HL-60 (cell line): ENCODE measurements at regions not wholly inside any gene's neighbourhood (a gene's known extent, or its start where the extent isn't known, plus 50 kb on each side); places are given as distances from the start of the nearest gene placed in this dataset.

Experiments
- DNase-seq, 2 experiments: peaks; one replicate each; pipeline ENCODE4 v3.0.0-alpha.2; 2010 to 2020; ENCODE audit warnings: low read depth in 1 of 2, low spot score in 1 of 2
- H3K27ac ChIP-seq: fragments of 250-450 bp; sonication (Bioruptor Pico); replicated peaks from 2 replicates; pipeline ENCODE4 v1.5.1; 2020; ENCODE audit warnings: mild to moderate bottlenecking, moderate library complexity
- H3K27me3 ChIP-seq: fragments of 250-450 bp; sonication (Bioruptor Pico); 2 replicates; pipeline ENCODE4 v1.5.1; 2021; ENCODE audit warnings: mild to moderate bottlenecking, moderate library complexity; ENCODE audit not compliant: insufficient read depth, poor library complexity, severe bottlenecking
- H3K4me3 ChIP-seq: replicated peaks from 2 replicates; pipeline ENCODE4 v1.5.1; 2011; ENCODE audit warnings: mild to moderate bottlenecking, control low read depth, low read length; ENCODE audit not compliant: insufficient read depth
- GABPA ChIP-seq: IDR thresholded peaks from 2 replicates; pipeline ENCODE4 v1.6.1; 2012; ENCODE audit warnings: low read depth
- POLR2AphosphoS5 ChIP-seq: IDR thresholded peaks from 2 replicates; pipeline ENCODE4 v1.6.1; 2012; ENCODE audit warnings: low read depth
- SPI1 ChIP-seq: IDR thresholded peaks from 2 replicates; pipeline ENCODE4 v1.6.1; 2012; ENCODE audit warnings: low read depth, mild to moderate bottlenecking, borderline replicate concordance
- TF ChIP-seq, protein P1 (sequence below): IDR thresholded peaks from one replicate; pipeline ENCODE4 v1.5.1; 2011; ENCODE audit warnings: low read length, control low read depth, inconsistent platforms; ENCODE audit not compliant: insufficient read depth
- TF ChIP-seq, protein P2 (sequence below): IDR thresholded peaks from 2 replicates; pipeline ENCODE4 v1.6.1; 2012; ENCODE audit warnings: low read depth; ENCODE audit not compliant: insufficient replicate concordance

DNA sequence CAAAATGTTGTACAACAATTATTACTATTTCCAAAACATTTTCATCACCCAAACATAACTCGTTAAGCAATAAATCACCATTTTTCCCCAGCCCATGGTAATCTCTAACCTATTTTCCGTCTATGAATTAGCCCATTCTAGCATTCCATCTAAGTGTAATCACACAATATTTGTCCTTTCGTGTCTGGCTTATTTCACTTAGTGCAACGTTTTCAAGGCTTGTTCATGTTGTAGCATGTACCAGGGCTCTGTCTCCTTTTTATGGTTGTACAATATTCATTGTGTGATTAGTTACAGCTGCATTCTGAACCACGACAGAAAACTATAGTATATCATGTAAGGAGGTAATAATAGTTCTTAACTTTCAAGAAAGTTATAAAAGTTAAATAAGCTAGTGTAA, 656.0 kb upstream of the HS3ST1 start:
- Histone ChIP-seq H3K27me3 (no peaks in the 10 kb centered on the region), H3K4me3 (no peak overlapping the region), H3K27ac (no peak overlapping the region)
- TF ChIP-seq, protein P1, sequence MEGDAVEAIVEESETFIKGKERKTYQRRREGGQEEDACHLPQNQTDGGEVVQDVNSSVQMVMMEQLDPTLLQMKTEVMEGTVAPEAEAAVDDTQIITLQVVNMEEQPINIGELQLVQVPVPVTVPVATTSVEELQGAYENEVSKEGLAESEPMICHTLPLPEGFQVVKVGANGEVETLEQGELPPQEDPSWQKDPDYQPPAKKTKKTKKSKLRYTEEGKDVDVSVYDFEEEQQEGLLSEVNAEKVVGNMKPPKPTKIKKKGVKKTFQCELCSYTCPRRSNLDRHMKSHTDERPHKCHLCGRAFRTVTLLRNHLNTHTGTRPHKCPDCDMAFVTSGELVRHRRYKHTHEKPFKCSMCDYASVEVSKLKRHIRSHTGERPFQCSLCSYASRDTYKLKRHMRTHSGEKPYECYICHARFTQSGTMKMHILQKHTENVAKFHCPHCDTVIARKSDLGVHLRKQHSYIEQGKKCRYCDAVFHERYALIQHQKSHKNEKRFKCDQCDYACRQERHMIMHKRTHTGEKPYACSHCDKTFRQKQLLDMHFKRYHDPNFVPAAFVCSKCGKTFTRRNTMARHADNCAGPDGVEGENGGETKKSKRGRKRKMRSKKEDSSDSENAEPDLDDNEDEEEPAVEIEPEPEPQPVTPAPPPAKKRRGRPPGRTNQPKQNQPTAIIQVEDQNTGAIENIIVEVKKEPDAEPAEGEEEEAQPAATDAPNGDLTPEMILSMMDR = no peak
- TF ChIP-seq SPI1 (no peak), POLR2AphosphoS5 (no peak), GABPA (no peak)
- TF ChIP-seq, protein P2, sequence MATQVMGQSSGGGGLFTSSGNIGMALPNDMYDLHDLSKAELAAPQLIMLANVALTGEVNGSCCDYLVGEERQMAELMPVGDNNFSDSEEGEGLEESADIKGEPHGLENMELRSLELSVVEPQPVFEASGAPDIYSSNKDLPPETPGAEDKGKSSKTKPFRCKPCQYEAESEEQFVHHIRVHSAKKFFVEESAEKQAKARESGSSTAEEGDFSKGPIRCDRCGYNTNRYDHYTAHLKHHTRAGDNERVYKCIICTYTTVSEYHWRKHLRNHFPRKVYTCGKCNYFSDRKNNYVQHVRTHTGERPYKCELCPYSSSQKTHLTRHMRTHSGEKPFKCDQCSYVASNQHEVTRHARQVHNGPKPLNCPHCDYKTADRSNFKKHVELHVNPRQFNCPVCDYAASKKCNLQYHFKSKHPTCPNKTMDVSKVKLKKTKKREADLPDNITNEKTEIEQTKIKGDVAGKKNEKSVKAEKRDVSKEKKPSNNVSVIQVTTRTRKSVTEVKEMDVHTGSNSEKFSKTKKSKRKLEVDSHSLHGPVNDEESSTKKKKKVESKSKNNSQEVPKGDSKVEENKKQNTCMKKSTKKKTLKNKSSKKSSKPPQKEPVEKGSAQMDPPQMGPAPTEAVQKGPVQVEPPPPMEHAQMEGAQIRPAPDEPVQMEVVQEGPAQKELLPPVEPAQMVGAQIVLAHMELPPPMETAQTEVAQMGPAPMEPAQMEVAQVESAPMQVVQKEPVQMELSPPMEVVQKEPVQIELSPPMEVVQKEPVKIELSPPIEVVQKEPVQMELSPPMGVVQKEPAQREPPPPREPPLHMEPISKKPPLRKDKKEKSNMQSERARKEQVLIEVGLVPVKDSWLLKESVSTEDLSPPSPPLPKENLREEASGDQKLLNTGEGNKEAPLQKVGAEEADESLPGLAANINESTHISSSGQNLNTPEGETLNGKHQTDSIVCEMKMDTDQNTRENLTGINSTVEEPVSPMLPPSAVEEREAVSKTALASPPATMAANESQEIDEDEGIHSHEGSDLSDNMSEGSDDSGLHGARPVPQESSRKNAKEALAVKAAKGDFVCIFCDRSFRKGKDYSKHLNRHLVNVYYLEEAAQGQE = no peak
- no peak for DNase-seq

DNA sequence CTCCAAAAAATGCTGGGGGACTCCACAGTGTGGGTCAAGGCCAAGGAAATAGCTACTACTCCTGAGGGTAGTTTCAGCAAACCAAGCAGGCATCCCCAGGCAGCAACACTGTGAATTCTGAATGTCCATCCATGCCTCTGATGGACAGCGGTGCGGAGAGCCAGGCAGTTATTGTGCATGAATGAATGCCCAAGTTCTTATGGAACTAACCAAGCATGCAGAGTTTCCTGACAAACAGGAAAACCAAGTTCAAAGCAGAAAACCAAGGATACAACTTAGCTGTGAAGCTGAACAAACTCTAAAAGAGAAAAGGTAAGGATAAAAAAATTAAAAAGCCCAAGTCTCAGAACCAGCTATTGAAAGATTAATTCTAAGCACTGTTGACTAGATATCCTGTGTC, 642.6 kb upstream of the HS3ST1 start:
- Histone ChIP-seq H3K4me3 (no peak overlapping the region), H3K27ac (no peak overlapping the region), H3K27me3 (no peaks in the 10 kb centered on the region)
- no peak for DNase-seq
- TF ChIP-seq POLR2AphosphoS5 (no peak), GABPA (no peak), SPI1 (no peak)
- TF ChIP-seq, protein P2 = no peak
- TF ChIP-seq, protein P1 = no peak

DNA sequence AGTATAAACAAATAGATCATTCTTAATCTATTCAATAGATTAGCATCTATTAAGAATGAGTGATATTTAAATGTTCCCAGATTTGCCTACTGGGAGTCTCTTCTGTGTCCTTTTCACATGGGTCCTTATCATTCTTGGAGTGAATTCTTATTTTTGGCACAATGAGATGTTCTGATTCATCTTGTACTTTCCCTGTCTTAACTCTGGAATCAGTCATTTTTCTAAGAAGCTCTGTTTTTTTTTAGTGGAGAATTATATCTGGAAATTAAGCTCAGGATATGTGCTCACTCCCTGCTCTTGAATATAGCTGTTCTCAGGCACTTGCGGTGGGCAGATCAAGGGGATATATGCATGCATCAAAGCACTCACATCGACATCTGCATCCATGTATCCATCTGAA, 625.3 kb upstream of the HS3ST1 start:
- no peaks in the 10 kb centered on the region for H3K27me3 ChIP-seq
- TF ChIP-seq, protein P2 = no peak
- TF ChIP-seq SPI1 (no peak), POLR2AphosphoS5 (no peak), GABPA (no peak)
- TF ChIP-seq, protein P1 = no peak
- no peak overlapping the region for H3K4me3 ChIP-seq

More for the DNA sequence above, 625.3 kb upstream of the HS3ST1 start:
- no peak overlapping the region for H3K27ac ChIP-seq
- DNase-seq = no peak
